ENCODE measurements at regions not wholly inside any gene's neighbourhood (a gene's known extent, or its start where the extent isn't known, plus 50 kb on each side); places are given as distances from the start of the nearest gene placed in this dataset.

- TF ChIP-seq, protein P1, sequence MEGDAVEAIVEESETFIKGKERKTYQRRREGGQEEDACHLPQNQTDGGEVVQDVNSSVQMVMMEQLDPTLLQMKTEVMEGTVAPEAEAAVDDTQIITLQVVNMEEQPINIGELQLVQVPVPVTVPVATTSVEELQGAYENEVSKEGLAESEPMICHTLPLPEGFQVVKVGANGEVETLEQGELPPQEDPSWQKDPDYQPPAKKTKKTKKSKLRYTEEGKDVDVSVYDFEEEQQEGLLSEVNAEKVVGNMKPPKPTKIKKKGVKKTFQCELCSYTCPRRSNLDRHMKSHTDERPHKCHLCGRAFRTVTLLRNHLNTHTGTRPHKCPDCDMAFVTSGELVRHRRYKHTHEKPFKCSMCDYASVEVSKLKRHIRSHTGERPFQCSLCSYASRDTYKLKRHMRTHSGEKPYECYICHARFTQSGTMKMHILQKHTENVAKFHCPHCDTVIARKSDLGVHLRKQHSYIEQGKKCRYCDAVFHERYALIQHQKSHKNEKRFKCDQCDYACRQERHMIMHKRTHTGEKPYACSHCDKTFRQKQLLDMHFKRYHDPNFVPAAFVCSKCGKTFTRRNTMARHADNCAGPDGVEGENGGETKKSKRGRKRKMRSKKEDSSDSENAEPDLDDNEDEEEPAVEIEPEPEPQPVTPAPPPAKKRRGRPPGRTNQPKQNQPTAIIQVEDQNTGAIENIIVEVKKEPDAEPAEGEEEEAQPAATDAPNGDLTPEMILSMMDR (IDR thresholded peaks at IDR 0.05; ENCODE audit: low read length) = no peak
- no peak for TF ChIP-seq EZH2 (IDR thresholded peaks at IDR 0.05; ENCODE audit: borderline replicate concordance, low read length)
Observed at GRCh38 chr11:69908511-69909220, 89.5 kb upstream of the FGF3 start.

Measured in OCI-LY1 (cell line).